SK-N-SH treated with all-trans-retinoic acid at 6 μM for 48 hours (cell line): ENCODE measurements at regions not wholly inside any gene's neighbourhood (a gene's known extent, or its start where the extent isn't known, plus 50 kb on each side); places are given as distances from the start of the nearest gene placed in this dataset.
A peak's percentile ranks its signal among the peaks of the same experiment; 100 is the strongest.
"Not testable (repeated sequence)": the region's sequence is repeated elsewhere in the genome, so short reads cannot be mapped to it uniquely, and the experiment has no call there.

Experiments used
- ATAC-seq: fragments of 200-7000 bp; cut with Tn5 transposase; 3 replicates; pipeline ENCODE4 v1.9.1; 2020; ENCODE audit warnings: mild to moderate bottlenecking, moderate library complexity
- BACH2 ChIP-seq: fragments of 250-450 bp; sonication (Bioruptor Pico); IDR thresholded peaks from 2 replicates; pipeline ENCODE4 v1.9.0; 2021; ENCODE audit warnings: mild to moderate bottlenecking, borderline replicate concordance
- CREB5 ChIP-seq: fragments of 250-450 bp; sonication (Bioruptor Pico); IDR thresholded peaks from 2 replicates; pipeline ENCODE4 v1.5.1; 2020; ENCODE audit warnings: low read depth, mild to moderate bottlenecking, moderate library complexity
- CSDC2 ChIP-seq: fragments of 250-450 bp; sonication (Bioruptor Pico); IDR thresholded peaks from 2 replicates; pipeline ENCODE4 v1.5.0; 2020; ENCODE audit warnings: mild to moderate bottlenecking, moderate library complexity
- CSRNP3 ChIP-seq: fragments of 250-450 bp; sonication (Bioruptor Pico); IDR thresholded peaks from 2 replicates; pipeline ENCODE4 v1.5.1; 2021; ENCODE audit warnings: mild to moderate bottlenecking, moderate library complexity
- ESRRG ChIP-seq: fragments of 250-450 bp; sonication (Bioruptor Pico); IDR thresholded peaks from 2 replicates; pipeline ENCODE4 v1.6.1; 2021; ENCODE audit warnings: mild to moderate bottlenecking
- GLIS3 ChIP-seq: fragments of 250-450 bp; sonication (Bioruptor Pico); IDR thresholded peaks from 2 replicates; pipeline ENCODE4 v1.5.0; 2020; ENCODE audit warnings: mild to moderate bottlenecking, moderate library complexity
- ISL1 ChIP-seq: fragments of 250-450 bp; sonication (Bioruptor Pico); IDR thresholded peaks from 2 replicates; pipeline ENCODE4 v2.1.2; 2022; ENCODE audit warnings: mild to moderate bottlenecking, moderate library complexity
- PATZ1 ChIP-seq: fragments of 250-450 bp; sonication (Bioruptor Pico); IDR thresholded peaks from 2 replicates; pipeline ENCODE4 v1.8.0; 2020; ENCODE audit warnings: mild to moderate bottlenecking, moderate library complexity, borderline replicate concordance
- PPARA ChIP-seq: fragments of 250-450 bp; sonication (Bioruptor Pico); IDR thresholded peaks from 2 replicates; pipeline ENCODE4 v1.5.0; 2020; ENCODE audit warnings: mild to moderate bottlenecking, borderline replicate concordance
- RARB ChIP-seq: fragments of 250-450 bp; sonication (Bioruptor Pico); IDR thresholded peaks from 2 replicates; pipeline ENCODE4 v1.8.0; 2021; ENCODE audit warnings: mild to moderate bottlenecking, moderate library complexity
- TOX ChIP-seq: fragments of 250-450 bp; sonication (Bioruptor Pico); IDR thresholded peaks from 2 replicates; pipeline ENCODE4 v1.8.0; 2021; ENCODE audit warnings: mild to moderate bottlenecking, moderate library complexity, borderline replicate concordance
- ZNF565 ChIP-seq: fragments of 450-650 bp; formaldehyde crosslinking; conservative IDR thresholded peaks from 2 replicates; pipeline ENCODE4 v1.5.0; 2020; ENCODE audit warnings: low read depth, mild to moderate bottlenecking, moderate library complexity
- ZNF70 ChIP-seq: fragments of 450-650 bp; formaldehyde crosslinking; IDR thresholded peaks from 2 replicates; pipeline ENCODE4 v1.5.0; 2020; ENCODE audit warnings: mild to moderate bottlenecking, moderate library complexity
- ZNF8 ChIP-seq: fragments of 450-650 bp; formaldehyde crosslinking; IDR thresholded peaks from 2 replicates; pipeline ENCODE4 v1.5.0; 2020; ENCODE audit warnings: mild to moderate bottlenecking, moderate library complexity

- ATAC-seq, result no peak
- TF ChIP-seq PPARA (CRISPR knock-in tag) (no peak), GLIS3 (CRISPR knock-in tag) (no peak), BACH2 (CRISPR knock-in tag) (no peak)
- TF ChIP-seq, all 23 proteins: peak for 0
These were observed 385.5 kb upstream of the COX7C start for GRCh38 chr5:86232246-86232645.

GRCh38 chr5:86244153-86244552, 373.6 kb upstream of the COX7C start:
- TF ChIP-seq GLIS3 (CRISPR knock-in tag) (no peak), RARB (CRISPR knock-in tag) (no peak), BACH2 (CRISPR knock-in tag) (no peak), ZNF565 (CRISPR knock-in tag) (no peak), ZNF70 (CRISPR knock-in tag) (no peak), CREB5 (CRISPR knock-in tag) (no peak)
- ATAC-seq, result no peak

- ATAC-seq, result no peak
These were observed 359.9 kb upstream of the COX7C start for GRCh38 chr5:86257871-86258270.

GRCh38 chr5:86284400-86285190, 333.1 kb upstream of the COX7C start:
- ATAC-seq, result not testable (repeated sequence)

More at GRCh38 chr5:86257871-86258270, 359.9 kb upstream of the COX7C start:
- no peak for TF ChIP-seq TOX (CRISPR knock-in tag)
- TF ChIP-seq PATZ1, result no peak
- TF ChIP-seq CSDC2 (CRISPR knock-in tag), result no peak
- no peak for TF ChIP-seq CREB5 (CRISPR knock-in tag)
- no peak for TF ChIP-seq ESRRG (CRISPR knock-in tag)
- TF ChIP-seq ISL1 (CRISPR knock-in tag), result no peak
- no peak for TF ChIP-seq CSRNP3 (CRISPR knock-in tag)
- no peak for TF ChIP-seq ZNF8 (CRISPR knock-in tag)
- TF ChIP-seq BACH2 (CRISPR knock-in tag), result no peak
- TF ChIP-seq, all 23 proteins: peak for 0

- not testable (repeated sequence) for ATAC-seq
These were observed 330.3 kb upstream of the COX7C start for GRCh38 chr5:86287437-86287836.

GRCh38 chr5:86289786-86290185, 328.0 kb upstream of the COX7C start:
- not testable (repeated sequence) for ATAC-seq

- ATAC-seq, result not testable (repeated sequence)
These were observed 324.9 kb upstream of the COX7C start for GRCh38 chr5:86292811-86293210.

GRCh38 chr5:86302643-86303042, 315.1 kb upstream of the COX7C start:
- not testable (repeated sequence) for ATAC-seq

- peak; percentile 62 for ATAC-seq
These were observed 312.7 kb upstream of the COX7C start for GRCh38 chr5:86305050-86305449.
